ENCODE measurements at regions not wholly inside any gene's neighbourhood (a gene's known extent, or its start where the extent isn't known, plus 50 kb on each side); places are given as distances from the start of the nearest gene placed in this dataset.

DNA sequence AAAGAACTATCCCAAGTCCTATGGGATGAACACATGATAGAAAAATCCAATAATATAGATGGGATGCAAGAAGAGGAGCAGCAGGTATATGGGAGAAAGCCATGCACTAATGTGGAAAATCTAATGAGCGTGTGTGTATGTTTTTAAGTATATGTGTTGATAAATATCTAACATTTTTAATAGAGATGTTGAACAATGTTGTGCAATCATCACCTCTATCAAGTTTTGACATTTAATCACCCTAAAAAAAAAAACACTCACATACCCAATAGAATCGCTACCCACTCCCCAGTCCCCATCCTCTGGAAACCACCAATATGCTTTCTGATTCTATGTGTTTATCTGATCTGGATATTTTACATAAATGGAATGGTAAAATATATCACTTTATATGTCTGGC, 983.7 kb downstream of the SUCLG1 start:
- ATAC-seq (no peak), DNase-seq (no peak)
- Mint-ChIP-seq H3K9me3 (peaks cover 1% of the 10 kb centered on the region), H3K4me3 (no peak overlapping the region), H3K4me1 (ENCODE audit: low read depth) (no peaks in the 10 kb centered on the region), H3K27me3 (no peaks in the 10 kb centered on the region), H3K36me3 (ENCODE audit: low read depth) (no peaks in the 10 kb centered on the region), H3K27ac (no peak overlapping the region)
- TF ChIP-seq, protein P1, sequence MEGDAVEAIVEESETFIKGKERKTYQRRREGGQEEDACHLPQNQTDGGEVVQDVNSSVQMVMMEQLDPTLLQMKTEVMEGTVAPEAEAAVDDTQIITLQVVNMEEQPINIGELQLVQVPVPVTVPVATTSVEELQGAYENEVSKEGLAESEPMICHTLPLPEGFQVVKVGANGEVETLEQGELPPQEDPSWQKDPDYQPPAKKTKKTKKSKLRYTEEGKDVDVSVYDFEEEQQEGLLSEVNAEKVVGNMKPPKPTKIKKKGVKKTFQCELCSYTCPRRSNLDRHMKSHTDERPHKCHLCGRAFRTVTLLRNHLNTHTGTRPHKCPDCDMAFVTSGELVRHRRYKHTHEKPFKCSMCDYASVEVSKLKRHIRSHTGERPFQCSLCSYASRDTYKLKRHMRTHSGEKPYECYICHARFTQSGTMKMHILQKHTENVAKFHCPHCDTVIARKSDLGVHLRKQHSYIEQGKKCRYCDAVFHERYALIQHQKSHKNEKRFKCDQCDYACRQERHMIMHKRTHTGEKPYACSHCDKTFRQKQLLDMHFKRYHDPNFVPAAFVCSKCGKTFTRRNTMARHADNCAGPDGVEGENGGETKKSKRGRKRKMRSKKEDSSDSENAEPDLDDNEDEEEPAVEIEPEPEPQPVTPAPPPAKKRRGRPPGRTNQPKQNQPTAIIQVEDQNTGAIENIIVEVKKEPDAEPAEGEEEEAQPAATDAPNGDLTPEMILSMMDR (IDR thresholded peaks at IDR 0.05) = no peak
- POLR2A ChIA-PET = no interaction called here
- intact Hi-C loops (cut with micrococcal nuclease) = no loop called here
- CTCF ChIA-PET = no interaction called here

DNA sequence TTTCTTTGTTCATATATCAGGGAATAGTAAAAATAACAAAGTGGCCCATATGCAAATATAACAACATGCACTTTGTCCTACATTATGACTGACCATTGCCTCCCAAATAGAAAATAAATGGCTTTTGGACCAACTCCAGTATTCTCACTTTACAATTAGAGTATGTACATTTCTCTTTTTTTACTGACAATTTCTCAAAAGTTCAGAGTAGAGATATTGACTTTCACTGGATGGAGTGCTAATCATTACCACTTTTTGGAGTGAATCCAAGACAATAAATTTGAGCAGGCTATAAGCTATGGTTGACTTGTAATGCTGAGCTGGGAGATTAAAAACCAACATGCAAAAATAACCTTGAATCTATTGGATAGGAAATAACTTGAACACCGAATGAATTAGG, 987.4 kb downstream of the SUCLG1 start:
- no peaks in the 10 kb centered on the region for H3K4me1 Mint-ChIP-seq (ENCODE audit: low read depth)
- H3K4me3 Mint-ChIP-seq = no peak overlapping the region
- H3K27ac Mint-ChIP-seq = no peak overlapping the region
- H3K9me3 Mint-ChIP-seq = no peaks in the 10 kb centered on the region
- DNase-seq (no peak), ATAC-seq (no peak)
- ChIA-PET POLR2A (no interaction called here), CTCF (no interaction called here)
- intact Hi-C loops (cut with micrococcal nuclease) = no loop called here
- no peaks in the 10 kb centered on the region for H3K27me3 Mint-ChIP-seq
- H3K36me3 Mint-ChIP-seq (ENCODE audit: low read depth) = no peaks in the 10 kb centered on the region
- TF ChIP-seq, protein P1 (IDR thresholded peaks at IDR 0.05) = no peak

DNA sequence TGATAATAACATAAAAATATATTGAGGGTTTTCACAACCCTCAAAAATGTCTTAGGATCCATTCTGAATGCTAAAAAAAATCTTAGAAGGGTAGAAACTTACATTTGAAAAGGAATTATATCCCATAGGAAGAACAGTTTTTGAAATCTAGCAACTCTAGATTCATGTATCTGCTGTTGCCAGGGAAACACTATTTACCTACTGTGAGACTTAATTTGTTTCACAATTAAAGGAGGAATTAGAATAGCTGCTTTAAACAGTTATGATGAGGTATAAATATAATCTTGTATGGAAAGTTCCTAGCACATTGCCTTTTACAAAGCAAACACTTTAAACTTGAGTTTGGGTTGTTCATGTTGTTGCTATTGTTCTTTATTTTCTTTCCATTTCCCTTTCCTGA, 988.2 kb downstream of the SUCLG1 start:
- Mint-ChIP-seq H3K9me3 (no peaks in the 10 kb centered on the region), H3K27ac (no peak overlapping the region), H3K4me1 (ENCODE audit: low read depth) (no peaks in the 10 kb centered on the region), H3K27me3 (no peaks in the 10 kb centered on the region), H3K4me3 (no peak overlapping the region), H3K36me3 (ENCODE audit: low read depth) (no peaks in the 10 kb centered on the region)
- DNase-seq (no peak), ATAC-seq (no peak)
- POLR2A ChIA-PET = no interaction called here
- TF ChIP-seq, protein P1 (IDR thresholded peaks at IDR 0.05) = no peak
- CTCF ChIA-PET = no interaction called here
- intact Hi-C loops (cut with micrococcal nuclease) = no loop called here

DNA sequence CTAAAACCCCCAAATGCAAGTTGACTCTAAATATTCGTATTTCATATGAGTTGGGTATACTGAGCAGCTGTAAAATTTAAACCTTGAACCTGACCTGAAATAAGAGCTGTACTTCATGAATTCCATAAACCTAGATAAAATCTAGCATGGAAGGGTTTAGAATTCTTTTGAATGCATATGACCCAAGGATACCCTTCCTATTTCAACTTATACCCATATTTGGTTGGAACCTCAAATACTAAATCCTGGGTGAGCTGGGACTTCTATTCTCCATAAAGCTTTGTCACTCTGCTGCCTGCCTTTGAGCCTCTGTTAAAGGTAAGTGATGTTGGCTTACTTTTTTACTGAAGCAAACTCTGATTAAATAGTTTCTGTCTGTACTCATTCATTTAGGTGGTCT, 994.6 kb downstream of the SUCLG1 start:
- DNase-seq (no peak), ATAC-seq (no peak)
- Mint-ChIP-seq H3K9me3 (no peaks in the 10 kb centered on the region), H3K27ac (no peak overlapping the region), H3K4me3 (no peak overlapping the region), H3K36me3 (ENCODE audit: low read depth) (no peaks in the 10 kb centered on the region), H3K4me1 (ENCODE audit: low read depth) (no peaks in the 10 kb centered on the region), H3K27me3 (no peaks in the 10 kb centered on the region)
- ChIA-PET POLR2A (no interaction called here), CTCF (no interaction called here)
- TF ChIP-seq, protein P1 (IDR thresholded peaks at IDR 0.05) = no peak
- intact Hi-C loops (cut with micrococcal nuclease) = no loop called here

DNA sequence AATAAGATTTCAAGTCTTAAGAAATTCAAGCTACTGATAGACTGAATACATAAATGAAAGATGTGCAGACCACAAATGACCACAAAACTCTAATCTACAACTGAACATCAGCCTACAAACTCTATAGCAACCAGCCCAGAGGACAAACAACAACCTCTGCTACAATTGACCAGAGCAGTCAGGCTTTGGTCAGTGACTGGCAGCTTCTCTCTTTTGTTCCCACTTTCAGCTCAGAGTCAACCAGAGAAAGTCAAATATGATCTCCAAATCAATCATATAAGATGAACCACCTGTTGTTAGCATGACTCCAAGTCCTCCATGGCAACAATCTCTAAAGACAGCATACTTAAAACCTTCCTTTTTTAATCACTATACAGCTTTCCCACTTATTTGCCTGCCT, 996.2 kb downstream of the SUCLG1 start:
- ATAC-seq (no peak), DNase-seq (no peak)
- intact Hi-C loops (cut with micrococcal nuclease) = no loop called here
- ChIA-PET POLR2A (no interaction called here), CTCF (no interaction called here)
- no peaks in the 10 kb centered on the region for H3K4me1 Mint-ChIP-seq (ENCODE audit: low read depth)
- H3K9me3 Mint-ChIP-seq = no peaks in the 10 kb centered on the region
- H3K36me3 Mint-ChIP-seq (ENCODE audit: low read depth) = no peaks in the 10 kb centered on the region
- H3K27ac Mint-ChIP-seq = no peak overlapping the region
- H3K4me3 Mint-ChIP-seq = no peak overlapping the region
- TF ChIP-seq, protein P1 (IDR thresholded peaks at IDR 0.05) = no peak
- no peaks in the 10 kb centered on the region for H3K27me3 Mint-ChIP-seq

All from activated CD8-positive, alpha-beta T cell treated with anti-CD3 and anti-CD28 coated beads for 36 hours (primary cell).